H1 (cell line): ENCODE measurements at regions not wholly inside any gene's neighbourhood (a gene's known extent, or its start where the extent isn't known, plus 50 kb on each side); places are given as distances from the start of the nearest gene placed in this dataset.

Experiments used
- CTCF ChIA-PET: fragments of 300-600 bp; sonication (Branson Sonifier 250); formaldehyde crosslinking; loops from one replicate; lab custom pipeline; 2021; ENCODE audit not compliant: partially characterized antibody; lab: Charles Lee
- POLR2A ChIA-PET: fragments of 300-600 bp; sonication (Branson Sonifier 250); formaldehyde crosslinking; loops from one replicate; lab custom pipeline; 2021; ENCODE audit warnings: inconsistent platforms; ENCODE audit not compliant: partially characterized antibody; lab: Charles Lee
- DNase-seq, 2 experiments: peaks; one replicate each; pipeline versions ENCODE4 v3.0.0 to v3.0.0-alpha.2; 2010 to 2022; ENCODE audit warnings: low spot score in 2 of 2, low read depth in 1 of 2, mixed read lengths in 1 of 2
- FAIRE-seq: peaks from 2 replicates; lab custom pipeline; 2011; peaks lifted over from hg19 to GRCh38; lab: Jason Lieb, UNC
- H2AFZ ChIP-seq: 2 replicates; pipeline ENCODE4 v1.8.1; 2012; ENCODE audit warnings: low read length, inconsistent platforms
- H2AK5ac ChIP-seq: 2 replicates; pipeline ENCODE4 v1.6.1; 2013; ENCODE audit warnings: low read depth, low read length
- H2BK120ac ChIP-seq: replicated peaks from 2 replicates; pipeline ENCODE3; 2013; ENCODE audit warnings: low read depth, low read length, inconsistent platforms
- H2BK12ac ChIP-seq: 2 replicates; pipeline ENCODE4 v1.6.1; 2013; ENCODE audit warnings: low read depth, low read length
- H2BK15ac ChIP-seq: 2 replicates; pipeline ENCODE4 v1.6.1; 2013; ENCODE audit warnings: low read length
- H2BK20ac ChIP-seq: 2 replicates; pipeline ENCODE4 v1.6.1; 2013; ENCODE audit warnings: low read length
- H2BK5ac ChIP-seq: 2 replicates; pipeline ENCODE4 v1.6.1; 2013; ENCODE audit warnings: low read depth, low read length
- H3K14ac ChIP-seq: 2 replicates; pipeline ENCODE4 v1.6.1; 2013; ENCODE audit warnings: inconsistent platforms; ENCODE audit not compliant: insufficient read length
- H3K18ac ChIP-seq: 2 replicates; pipeline ENCODE4 v1.6.1; 2013; ENCODE audit warnings: low read length; ENCODE audit errors: extremely low read depth
- H3K23ac ChIP-seq: 2 replicates; pipeline ENCODE4 v1.6.1; 2013; ENCODE audit warnings: inconsistent platforms; ENCODE audit not compliant: insufficient read length
- H3K23me2 ChIP-seq: 2 replicates; pipeline ENCODE4 v1.6.1; 2013; ENCODE audit warnings: low read depth, low read length
- H3K27ac ChIP-seq: 2 replicates; pipeline ENCODE4 v1.6.1; 2011; ENCODE audit warnings: low read depth, low read length, inconsistent platforms
- H3K27me3 ChIP-seq, 4 experiments: replicated peaks in 1 of 4; 1 replicate in 1 of 4; 2 replicates in 3 of 4; pipeline versions ENCODE4 v1.6.1 to v1.8.1; 2011 to 2013; ENCODE audit warnings: low read length in 3 of 4, mild to moderate bottlenecking in 3 of 4, inconsistent platforms in 2 of 4, mixed read lengths in 2 of 4, moderate library complexity in 1 of 4; ENCODE audit not compliant: control insufficient read depth in 3 of 4, insufficient read depth in 3 of 4; ENCODE audit errors: extremely low read depth in 1 of 4
- H3K36me3 ChIP-seq, 4 experiments: 2 replicates each; pipeline versions ENCODE4 v1.6.1 to v1.8.1; 2011 to 2013; ENCODE audit warnings: mild to moderate bottlenecking in 4 of 4, low read length in 3 of 4, moderate library complexity in 2 of 4, control low read depth in 1 of 4, inconsistent platforms in 1 of 4; ENCODE audit not compliant: insufficient read depth in 4 of 4, control insufficient read depth in 2 of 4
- H3K4ac ChIP-seq: replicated peaks from 2 replicates; pipeline ENCODE3; 2013; ENCODE audit warnings: low read length, low read depth, mixed read lengths, inconsistent platforms; ENCODE audit not compliant: insufficient read length
- H3K4me1 ChIP-seq, 4 experiments: replicated peaks in 1 of 4; 1 replicate in 1 of 4; 2 replicates in 3 of 4; pipeline versions ENCODE4 v1.6.1 to v1.8.1; 2011 to 2013; ENCODE audit warnings: low read length in 3 of 4, inconsistent platforms in 2 of 4, mixed read lengths in 1 of 4; ENCODE audit not compliant: insufficient read depth in 4 of 4, control insufficient read depth in 3 of 4
- H3K4me2 ChIP-seq, 2 experiments: 2 replicates each; pipeline versions ENCODE4 v1.6.1 to v1.8.1; 2011 to 2013; ENCODE audit warnings: low read depth in 2 of 2, low read length in 2 of 2, control low read depth in 1 of 2, inconsistent platforms in 1 of 2, mild to moderate bottlenecking in 1 of 2; ENCODE audit not compliant: insufficient read depth in 1 of 2
- H3K4me3 ChIP-seq, 4 experiments: fragments of 200-600, 300-600 bp in 1 of 4; sonication (generic), shearing (Covaris generic), sonication (Bioruptor Twin) in 1 of 4; 2 replicates each; pipeline versions ENCODE4 v1.5.1 to v1.8.1; 2011 to 2016; ENCODE audit warnings: low read length in 4 of 4, low read depth in 3 of 4, control low read depth in 2 of 4, inconsistent platforms in 2 of 4, mild to moderate bottlenecking in 2 of 4, mixed read lengths in 1 of 4, moderate library complexity in 1 of 4; ENCODE audit not compliant: insufficient read depth in 2 of 4; ENCODE audit errors: extremely low read depth in 1 of 4
- H3K56ac ChIP-seq: replicated peaks from 2 replicates; pipeline ENCODE3; 2013; ENCODE audit warnings: low read depth, mild to moderate bottlenecking, mixed read lengths, low read length, inconsistent platforms; ENCODE audit not compliant: insufficient read length
- H3K79me1 ChIP-seq: 2 replicates; pipeline ENCODE4 v1.6.1; 2013; ENCODE audit warnings: low read depth, low read length, control low read depth
- H3K79me2 ChIP-seq, 2 experiments: 2 replicates each; pipeline versions ENCODE4 v1.6.1 to v1.8.1; 2012 to 2013; ENCODE audit warnings: low read length in 2 of 2, mild to moderate bottlenecking in 2 of 2, inconsistent platforms in 1 of 2; ENCODE audit not compliant: insufficient read depth in 2 of 2, control insufficient read depth in 1 of 2
- H3K9ac ChIP-seq, 4 experiments: replicated peaks in 1 of 4; 1 replicate in 1 of 4; 2 replicates in 3 of 4; pipeline versions ENCODE4 v1.6.1 to v1.8.1; 2011 to 2013; ENCODE audit warnings: low read depth in 3 of 4, low read length in 3 of 4, control low read depth in 2 of 4, mild to moderate bottlenecking in 2 of 4, moderate library complexity in 2 of 4, inconsistent platforms in 1 of 4; ENCODE audit errors: extremely low read depth in 1 of 4
- H3K9me3 ChIP-seq, 2 experiments: 2 replicates each; pipeline versions ENCODE4 v1.6.1 to v1.8.1; 2012 to 2013; ENCODE audit warnings: mild to moderate bottlenecking in 2 of 2, moderate library complexity in 2 of 2, control low read depth in 1 of 2, inconsistent platforms in 1 of 2, low read depth in 1 of 2, low read length in 1 of 2, mixed read lengths in 1 of 2; ENCODE audit not compliant: insufficient read depth in 2 of 2
- H4K20me1 ChIP-seq, 2 experiments: replicated peaks in 1 of 2; 2 replicates each; pipeline versions ENCODE3 to v1.8.1; 2011 to 2013; ENCODE audit warnings: inconsistent platforms in 2 of 2, low read length in 2 of 2, mild to moderate bottlenecking in 1 of 2; ENCODE audit not compliant: insufficient read depth in 2 of 2, control insufficient read depth in 1 of 2
- H4K5ac ChIP-seq: 2 replicates; pipeline ENCODE4 v1.6.1; 2013; ENCODE audit warnings: low read length, low read depth, mixed read lengths, inconsistent platforms; ENCODE audit not compliant: insufficient read length
- H4K8ac ChIP-seq: 2 replicates; pipeline ENCODE4 v1.8.0; 2013; ENCODE audit warnings: mild to moderate bottlenecking, moderate library complexity, low read length, inconsistent platforms; ENCODE audit not compliant: insufficient read depth; ENCODE audit errors: extremely low read depth
- H4K91ac ChIP-seq: replicated peaks from 2 replicates; pipeline ENCODE3; 2013; ENCODE audit warnings: low read length, mixed read lengths, inconsistent platforms; ENCODE audit not compliant: insufficient read length
- BCL11A ChIP-seq, 2 experiments: IDR thresholded peaks; one replicate each; pipeline ENCODE4 v1.6.1; 2011; ENCODE audit warnings: low read depth in 2 of 2, low read length in 2 of 2, mild to moderate bottlenecking in 2 of 2
- EP300 ChIP-seq, 2 experiments: IDR thresholded peaks; 1 replicate in 1 of 2; 2 replicates in 1 of 2; pipeline ENCODE4 v1.6.1; 2011 to 2012; ENCODE audit warnings: low read depth in 2 of 2, low read length in 2 of 2, mild to moderate bottlenecking in 2 of 2, borderline replicate concordance in 1 of 2, inconsistent platforms in 1 of 2, moderate library complexity in 1 of 2
- JUND ChIP-seq: IDR thresholded peaks from 2 replicates; pipeline ENCODE4 v1.6.1; 2011; ENCODE audit warnings: mild to moderate bottlenecking, improper control_type of control experiment, low read length
- SUZ12 ChIP-seq: fragments of 200-600 bp; sonication (generic); IDR thresholded peaks from 2 replicates; pipeline ENCODE4 v1.6.1; 2012; ENCODE audit warnings: mild to moderate bottlenecking, inconsistent platforms, low read length, moderate library complexity, mixed read lengths
- WGBS, 2 experiments: shearing (Covaris generic) in 1 of 2; methylation state at CpG; one replicate each; pipeline versions ENCODE4 v1.1.6 to v1.1.7; 2013 to 2015; ENCODE audit warnings: low lambda C conversion rate in 2 of 2, mixed read lengths in 2 of 2, inconsistent platforms in 1 of 2, low coverage in 1 of 2, missing lambda C conversion rate in 1 of 2; ENCODE audit not compliant: insufficient replicate concordance in 2 of 2, insufficient coverage in 1 of 2, insufficient read length in 1 of 2; ENCODE audit errors: extremely low coverage in 1 of 2, missing lambda C conversion rate in 1 of 2; 5-methylcytosine and 5-hydroxymethylcytosine counted together
- TF ChIP-seq, protein P1 (sequence below), 3 experiments: IDR thresholded peaks; 1 replicate in 2 of 3; 2 replicates in 1 of 3; pipeline versions ENCODE4 v1.5.1 to v1.6.1; 2011; ENCODE audit warnings: low read length in 3 of 3, mild to moderate bottlenecking in 3 of 3, inconsistent platforms in 2 of 3, low read depth in 1 of 3, moderate library complexity in 1 of 3; ENCODE audit not compliant: insufficient read depth in 1 of 3; ENCODE audit errors: control extremely low read depth in 1 of 3
- TF ChIP-seq, protein P2 (sequence below): IDR thresholded peaks from 2 replicates; pipeline ENCODE4 v1.6.1; 2012; ENCODE audit warnings: low read length, inconsistent platforms

DNA sequence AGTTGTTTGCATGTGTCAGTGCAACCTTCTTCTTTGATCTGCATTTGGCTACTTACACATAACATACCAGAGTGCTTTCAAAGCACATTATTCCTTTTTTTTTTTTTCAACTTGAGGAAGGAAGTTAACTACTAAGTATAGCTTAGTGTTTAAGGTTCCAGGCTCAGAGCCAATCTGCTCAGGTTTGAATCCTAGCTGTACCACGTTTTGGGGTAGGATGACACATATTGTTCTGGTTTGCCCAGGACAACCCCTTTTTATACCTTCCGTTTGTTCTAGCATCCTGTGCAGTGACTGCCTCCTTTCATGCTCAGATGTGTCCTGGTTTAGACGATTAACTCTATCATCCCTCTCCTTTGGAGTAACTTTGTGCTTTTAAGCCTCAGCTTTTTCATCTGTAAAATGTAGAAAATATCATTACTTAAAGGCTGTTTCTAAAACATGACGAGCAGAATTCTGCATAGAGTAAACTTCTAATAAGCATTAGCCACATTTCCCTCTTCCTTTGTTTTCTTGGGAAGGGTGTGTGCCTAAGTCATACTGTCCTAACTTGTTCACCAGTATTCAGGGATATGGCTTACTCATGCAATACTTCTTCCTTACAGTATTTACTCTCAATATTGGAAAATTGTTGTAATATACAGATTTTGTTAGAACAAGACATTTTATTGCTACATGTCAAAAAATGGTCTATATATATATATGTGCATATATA, 281.3 kb downstream of the C4orf33 start:
- Histone ChIP-seq H3K79me1 (no peaks in the 10 kb centered on the region), H3K27me3 (no peaks in the 10 kb centered on the region), H2BK20ac (no peak overlapping the region), H3K4me1 (no peaks in the 10 kb centered on the region), H2BK120ac (no peak overlapping the region), H3K36me3 (no peaks in the 10 kb centered on the region), H2BK15ac (no peak overlapping the region), H3K23me2 (no peaks in the 10 kb centered on the region), H2BK5ac (no peak overlapping the region), H3K14ac (no peak overlapping the region), H3K9ac (no peak overlapping the region), H3K27ac (no peak overlapping the region), H3K4me3 (no peak overlapping the region), H2BK12ac (no peak overlapping the region), H3K4ac (no peak overlapping the region), H2AFZ (0 out of 2 replicates have a peak overlapping the region, but pooled peaks have one; percentile 57), H4K5ac (no peak overlapping the region), H3K79me2 (no peaks in the 10 kb centered on the region), H4K91ac (no peak overlapping the region), H3K4me2 (no peak overlapping the region), H4K20me1 (no peaks in the 10 kb centered on the region), H2AK5ac (no peak overlapping the region), H3K18ac (no peak overlapping the region), H3K23ac (no peak overlapping the region), H4K8ac (no peak overlapping the region), H3K9me3 (no peaks in the 10 kb centered on the region), H3K56ac (no peak overlapping the region)
- FAIRE-seq, result no peak
- POLR2A ChIA-PET, result no interaction called here
- no peak for DNase-seq
- 80% methylated on average over 4 of the region's 4 CpGs; no CpG with 5 or more reads in 1 of the 2 experiments for WGBS, 2 experiments
- CTCF ChIA-PET, result interaction anchor here (0.7 to 3.7 kb wide), 3 partner anchors 11 to 270 kb away, joined by 3 to 40 read pairs (median 3); no protein-coding TSS in a partner anchor
- TF ChIP-seq EP300 (IDR thresholded peaks at IDR 0.05; ENCODE audit: borderline replicate concordance in 1 of 2, low read depth in 2 of 2, low read length in 2 of 2) (no peak), JUND (no peak), SUZ12 (no peak), BCL11A (IDR thresholded peaks at IDR 0.05; ENCODE audit: low read depth in 2 of 2, low read length in 2 of 2) (no peak)
- TF ChIP-seq, protein P1, sequence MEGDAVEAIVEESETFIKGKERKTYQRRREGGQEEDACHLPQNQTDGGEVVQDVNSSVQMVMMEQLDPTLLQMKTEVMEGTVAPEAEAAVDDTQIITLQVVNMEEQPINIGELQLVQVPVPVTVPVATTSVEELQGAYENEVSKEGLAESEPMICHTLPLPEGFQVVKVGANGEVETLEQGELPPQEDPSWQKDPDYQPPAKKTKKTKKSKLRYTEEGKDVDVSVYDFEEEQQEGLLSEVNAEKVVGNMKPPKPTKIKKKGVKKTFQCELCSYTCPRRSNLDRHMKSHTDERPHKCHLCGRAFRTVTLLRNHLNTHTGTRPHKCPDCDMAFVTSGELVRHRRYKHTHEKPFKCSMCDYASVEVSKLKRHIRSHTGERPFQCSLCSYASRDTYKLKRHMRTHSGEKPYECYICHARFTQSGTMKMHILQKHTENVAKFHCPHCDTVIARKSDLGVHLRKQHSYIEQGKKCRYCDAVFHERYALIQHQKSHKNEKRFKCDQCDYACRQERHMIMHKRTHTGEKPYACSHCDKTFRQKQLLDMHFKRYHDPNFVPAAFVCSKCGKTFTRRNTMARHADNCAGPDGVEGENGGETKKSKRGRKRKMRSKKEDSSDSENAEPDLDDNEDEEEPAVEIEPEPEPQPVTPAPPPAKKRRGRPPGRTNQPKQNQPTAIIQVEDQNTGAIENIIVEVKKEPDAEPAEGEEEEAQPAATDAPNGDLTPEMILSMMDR (IDR thresholded peaks at IDR 0.05; ENCODE audit: control extremely low read depth in 1 of 3, insufficient read depth in 1 of 3, low read depth in 1 of 3, low read length in 3 of 3), result no peak
- TF ChIP-seq, protein P2, sequence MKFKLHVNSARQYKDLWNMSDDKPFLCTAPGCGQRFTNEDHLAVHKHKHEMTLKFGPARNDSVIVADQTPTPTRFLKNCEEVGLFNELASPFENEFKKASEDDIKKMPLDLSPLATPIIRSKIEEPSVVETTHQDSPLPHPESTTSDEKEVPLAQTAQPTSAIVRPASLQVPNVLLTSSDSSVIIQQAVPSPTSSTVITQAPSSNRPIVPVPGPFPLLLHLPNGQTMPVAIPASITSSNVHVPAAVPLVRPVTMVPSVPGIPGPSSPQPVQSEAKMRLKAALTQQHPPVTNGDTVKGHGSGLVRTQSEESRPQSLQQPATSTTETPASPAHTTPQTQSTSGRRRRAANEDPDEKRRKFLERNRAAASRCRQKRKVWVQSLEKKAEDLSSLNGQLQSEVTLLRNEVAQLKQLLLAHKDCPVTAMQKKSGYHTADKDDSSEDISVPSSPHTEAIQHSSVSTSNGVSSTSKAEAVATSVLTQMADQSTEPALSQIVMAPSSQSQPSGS, result no peak
